GM12878 (cell line): ENCODE measurements at regions not wholly inside any gene's neighbourhood (a gene's known extent, or its start where the extent isn't known, plus 50 kb on each side); places are given as distances from the start of the nearest gene placed in this dataset.

Source experiments
- ATAC-seq: fragments of 200-7000 bp; cut with Tn5 transposase; 3 replicates; pipeline ENCODE4 v1.9.1; 2020; ENCODE audit warnings: mild to moderate bottlenecking, moderate library complexity
- BruUV-seq: library from RNA; stranded (reverse); fragments of 400-500 nt; replicated peaks from 2 replicates; lab custom pipeline; 2021; lab: Mats Ljungman, UMichigan
- CTCF ChIA-PET: fragments of 300-600 bp; sonication (Branson Sonifier 250); formaldehyde crosslinking; extraction: SDS; loops from one replicate; lab custom pipeline; 2021; ENCODE audit warnings: inconsistent platforms; lab: Yijun Ruan, JAX
- POLR2A ChIA-PET: fragments of 350-600 bp; formaldehyde crosslinking; extraction: SDS; loops from one replicate; lab custom pipeline; 2021; ENCODE audit warnings: inconsistent platforms; lab: Charles Lee
- RAD21 ChIA-PET: fragments of 300-600 bp; sonication (Branson Sonifier 250); formaldehyde crosslinking; loops from one replicate; lab custom pipeline; 2023; ENCODE audit warnings: antibody characterized with exemption; ENCODE audit not compliant: unreplicated experiment; lab: Charles Lee
- SMC1A ChIA-PET: fragments of 300-600 bp; sonication (Branson Sonifier 250); formaldehyde crosslinking; loops from one replicate; lab custom pipeline; 2023; ENCODE audit not compliant: unreplicated experiment, uncharacterized antibody; lab: Charles Lee
- DNase-seq: peaks from one replicate; pipeline ENCODE4 v3.0.0-alpha.2; 2011; ENCODE audit warnings: low read depth, low spot score
- FAIRE-seq: peaks from 3 replicates; lab custom pipeline; 2011; peaks lifted over from hg19 to GRCh38; lab: Jason Lieb, UNC
- H2AFZ ChIP-seq: 2 replicates; pipeline ENCODE4 v1.6.0; 2011; ENCODE audit warnings: low read depth, low read length, control low read depth; ENCODE audit not compliant: control insufficient read depth
- H3K27ac ChIP-seq: 2 replicates; pipeline ENCODE4 v1.5.1; 2011; ENCODE audit warnings: control low read depth; ENCODE audit not compliant: control insufficient read depth, insufficient read depth
- H3K27me3 ChIP-seq, 2 experiments: replicated peaks in 1 of 2; 2 replicates each; pipeline versions ENCODE4 v1.6.0 to v1.6.1; 2011; ENCODE audit warnings: low read length in 1 of 2; ENCODE audit not compliant: control insufficient read depth in 2 of 2, insufficient read depth in 2 of 2
- H3K36me3 ChIP-seq, 2 experiments: 2 replicates each; pipeline ENCODE4 v1.5.1; 2011; ENCODE audit warnings: low read length in 1 of 2; ENCODE audit not compliant: control insufficient read depth in 2 of 2, insufficient read depth in 2 of 2
- H3K4me1 ChIP-seq: 2 replicates; pipeline ENCODE4 v1.6.1; 2011; ENCODE audit warnings: mild to moderate bottlenecking, low read length, moderate library complexity, mixed read lengths; ENCODE audit not compliant: control insufficient read depth, insufficient read depth
- H3K4me2 ChIP-seq: 2 replicates; pipeline ENCODE4 v1.6.0; 2011; ENCODE audit warnings: control low read depth; ENCODE audit not compliant: control insufficient read depth, insufficient read depth
- H3K4me3 ChIP-seq: fragments of 200-600 bp; sonication (generic); 2 replicates; pipeline ENCODE4 v1.5.1; 2016
- H3K79me2 ChIP-seq: 2 replicates; pipeline ENCODE4 v1.6.0; 2011; ENCODE audit warnings: low read length; ENCODE audit not compliant: control insufficient read depth, insufficient read depth
- H3K9ac ChIP-seq: 2 replicates; pipeline ENCODE4 v1.8.0; 2011; ENCODE audit warnings: low read length, control low read depth, mixed read lengths; ENCODE audit not compliant: control insufficient read depth, insufficient read depth
- H3K9me3 ChIP-seq: replicated peaks from 3 replicates; pipeline ENCODE4 v1.5.1; 2011; ENCODE audit warnings: mild to moderate bottlenecking, low read length; ENCODE audit not compliant: control insufficient read depth, insufficient read depth
- H4K20me1 ChIP-seq: 2 replicates; pipeline ENCODE4 v1.6.0; 2011; ENCODE audit not compliant: control insufficient read depth, insufficient read depth
- ESRRA ChIP-seq: IDR thresholded peaks from 2 replicates; pipeline ENCODE4 v1.6.1; 2012; ENCODE audit warnings: mild to moderate bottlenecking, low read length, improper control_type of control experiment
- KDM1A ChIP-seq: fragments of 200-600 bp; sonication (generic); IDR thresholded peaks from 2 replicates; pipeline ENCODE4 v1.6.1; 2016; ENCODE audit warnings: borderline replicate concordance
- NFIC ChIP-seq: IDR thresholded peaks from 2 replicates; pipeline ENCODE4 v1.6.1; 2012; ENCODE audit warnings: low read depth, mild to moderate bottlenecking, inconsistent platforms, low read length, moderate library complexity
- PAX8 ChIP-seq: fragments of 450-650 bp; IDR thresholded peaks from 2 replicates; pipeline ENCODE4 v1.6.1; 2017; ENCODE audit warnings: mild to moderate bottlenecking, moderate library complexity
- RAD21 ChIP-seq: IDR thresholded peaks from 2 replicates; pipeline ENCODE4 v1.6.1; 2011; ENCODE audit warnings: mild to moderate bottlenecking, low read depth, low read length, moderate library complexity; ENCODE audit not compliant: insufficient read depth
- RAD51 ChIP-seq: fragments of 450-650 bp; IDR thresholded peaks from 2 replicates; pipeline ENCODE4 v1.6.1; 2016; ENCODE audit warnings: moderate library complexity, mild to moderate bottlenecking, inconsistent platforms
- ZNF24 ChIP-seq: fragments of 450-650 bp; IDR thresholded peaks from 2 replicates; pipeline ENCODE4 v1.6.1; 2017; ENCODE audit warnings: antibody characterized with exemption, mild to moderate bottlenecking
- ZZZ3 ChIP-seq: IDR thresholded peaks from 2 replicates; pipeline ENCODE4 v1.6.1; 2011; ENCODE audit warnings: low read depth; ENCODE audit not compliant: control insufficient read depth, insufficient read length
- WGBS: methylation state at CpG from one replicate; pipeline ENCODE4 v1.1.6; 2016; ENCODE audit warnings: low lambda C conversion rate; ENCODE audit not compliant: insufficient replicate concordance, insufficient coverage; ENCODE audit errors: missing lambda C conversion rate; 5-methylcytosine and 5-hydroxymethylcytosine counted together
- in situ Hi-C: fragments of 300-500 bp; cut with MboI; formaldehyde crosslinking; loops from 9 replicates; pipeline ENCODE4 v1.14.3; 2018; ENCODE audit warnings: mixed read lengths
- intact Hi-C: fragments of 100-400 bp; cut with micrococcal nuclease; formaldehyde crosslinking; loops from one replicate; pipeline ENCODE4 v1.14.2; 2022; ENCODE audit not compliant: unreplicated experiment
- TF ChIP-seq, protein P1 (sequence below): fragments of 450-650 bp; IDR thresholded peaks from 2 replicates; pipeline ENCODE4 v1.6.1; 2017; ENCODE audit warnings: mild to moderate bottlenecking, moderate library complexity
- TF ChIP-seq, protein P2 (sequence below): fragments of 450-650 bp; IDR thresholded peaks from 2 replicates; pipeline ENCODE4 v1.6.1; 2014; ENCODE audit warnings: mild to moderate bottlenecking

DNA sequence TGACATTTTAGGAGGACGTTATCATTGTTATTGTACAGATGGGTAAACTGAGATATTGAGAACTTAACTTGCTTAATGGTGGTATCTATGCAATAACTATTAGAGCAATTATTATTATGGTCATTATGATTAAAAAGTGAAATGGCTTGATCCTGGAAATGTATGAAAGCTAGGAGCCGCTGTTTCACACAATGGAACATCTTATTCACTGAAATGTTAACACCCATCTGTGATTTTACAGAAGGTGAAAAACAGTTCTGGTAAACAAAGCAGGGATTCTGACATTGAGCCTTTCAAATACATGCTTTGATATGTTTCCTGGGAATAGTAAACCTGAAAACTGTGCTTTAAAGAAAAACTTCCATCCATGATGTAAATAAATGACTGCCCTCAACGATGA is 261.4 kb downstream of the BTG1 start:
- WGBS, result 76% methylated on average over 3 of the region's 3 CpGs
- DNase-seq (no peak), ATAC-seq (no peak), FAIRE-seq (no peak)
- intact Hi-C loops, result no loop called here
- no peaks in the 10 kb centered on the region for H3K4me1 ChIP-seq
- no peaks in the 10 kb centered on the region for H3K36me3 ChIP-seq
- in situ Hi-C loops, result no loop called here
- no peak overlapping the region for H3K4me2 ChIP-seq
- no peak overlapping the region for H2AFZ ChIP-seq
- ChIA-PET SMC1A (interaction anchor here (1.1 to 1.5 kb wide), 3 partner anchors 10 to 524 kb away, joined by 3 to 4 read pairs (median 3); no protein-coding TSS in a partner anchor), RAD21 (no interaction called here), CTCF (interaction anchor here (0.8 to 1.8 kb wide), 2 partner anchors 17 to 33 kb away, joined by 5 read pairs; no protein-coding TSS in a partner anchor), POLR2A (no interaction called here)
- BruUV-seq, result no TSS peak
- H3K4me3 ChIP-seq, result no peak overlapping the region
- no peak overlapping the region for H3K27ac ChIP-seq
- no peak overlapping the region for H3K9ac ChIP-seq
- H3K79me2 ChIP-seq, result no peaks in the 10 kb centered on the region
- H4K20me1 ChIP-seq, result no peaks in the 10 kb centered on the region
- H3K9me3 ChIP-seq, result no peaks in the 10 kb centered on the region
- no peak for TF ChIP-seq NFIC
- TF ChIP-seq, protein P1, sequence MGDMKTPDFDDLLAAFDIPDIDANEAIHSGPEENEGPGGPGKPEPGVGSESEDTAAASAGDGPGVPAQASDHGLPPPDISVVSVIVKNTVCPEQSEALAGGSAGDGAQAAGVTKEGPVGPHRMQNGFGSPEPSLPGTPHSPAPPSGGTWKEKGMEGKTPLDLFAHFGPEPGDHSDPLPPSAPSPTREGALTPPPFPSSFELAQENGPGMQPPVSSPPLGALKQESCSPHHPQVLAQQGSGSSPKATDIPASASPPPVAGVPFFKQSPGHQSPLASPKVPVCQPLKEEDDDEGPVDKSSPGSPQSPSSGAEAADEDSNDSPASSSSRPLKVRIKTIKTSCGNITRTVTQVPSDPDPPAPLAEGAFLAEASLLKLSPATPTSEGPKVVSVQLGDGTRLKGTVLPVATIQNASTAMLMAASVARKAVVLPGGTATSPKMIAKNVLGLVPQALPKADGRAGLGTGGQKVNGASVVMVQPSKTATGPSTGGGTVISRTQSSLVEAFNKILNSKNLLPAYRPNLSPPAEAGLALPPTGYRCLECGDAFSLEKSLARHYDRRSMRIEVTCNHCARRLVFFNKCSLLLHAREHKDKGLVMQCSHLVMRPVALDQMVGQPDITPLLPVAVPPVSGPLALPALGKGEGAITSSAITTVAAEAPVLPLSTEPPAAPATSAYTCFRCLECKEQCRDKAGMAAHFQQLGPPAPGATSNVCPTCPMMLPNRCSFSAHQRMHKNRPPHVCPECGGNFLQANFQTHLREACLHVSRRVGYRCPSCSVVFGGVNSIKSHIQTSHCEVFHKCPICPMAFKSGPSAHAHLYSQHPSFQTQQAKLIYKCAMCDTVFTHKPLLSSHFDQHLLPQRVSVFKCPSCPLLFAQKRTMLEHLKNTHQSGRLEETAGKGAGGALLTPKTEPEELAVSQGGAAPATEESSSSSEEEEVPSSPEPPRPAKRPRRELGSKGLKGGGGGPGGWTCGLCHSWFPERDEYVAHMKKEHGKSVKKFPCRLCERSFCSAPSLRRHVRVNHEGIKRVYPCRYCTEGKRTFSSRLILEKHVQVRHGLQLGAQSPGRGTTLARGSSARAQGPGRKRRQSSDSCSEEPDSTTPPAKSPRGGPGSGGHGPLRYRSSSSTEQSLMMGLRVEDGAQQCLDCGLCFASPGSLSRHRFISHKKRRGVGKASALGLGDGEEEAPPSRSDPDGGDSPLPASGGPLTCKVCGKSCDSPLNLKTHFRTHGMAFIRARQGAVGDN, result no peak
- TF ChIP-seq PAX8, result no peak
- no peak for TF ChIP-seq KDM1A
- no peak for TF ChIP-seq RAD21
- no peak for TF ChIP-seq RAD51
- TF ChIP-seq, protein P2, sequence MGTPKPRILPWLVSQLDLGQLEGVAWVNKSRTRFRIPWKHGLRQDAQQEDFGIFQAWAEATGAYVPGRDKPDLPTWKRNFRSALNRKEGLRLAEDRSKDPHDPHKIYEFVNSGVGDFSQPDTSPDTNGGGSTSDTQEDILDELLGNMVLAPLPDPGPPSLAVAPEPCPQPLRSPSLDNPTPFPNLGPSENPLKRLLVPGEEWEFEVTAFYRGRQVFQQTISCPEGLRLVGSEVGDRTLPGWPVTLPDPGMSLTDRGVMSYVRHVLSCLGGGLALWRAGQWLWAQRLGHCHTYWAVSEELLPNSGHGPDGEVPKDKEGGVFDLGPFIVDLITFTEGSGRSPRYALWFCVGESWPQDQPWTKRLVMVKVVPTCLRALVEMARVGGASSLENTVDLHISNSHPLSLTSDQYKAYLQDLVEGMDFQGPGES, result no peak
- no peak for TF ChIP-seq ZNF24
- TF ChIP-seq ESRRA, result no peak
- TF ChIP-seq ZZZ3, result no peak
- no peaks in the 10 kb centered on the region for H3K27me3 ChIP-seq
